ENCODE measurements at regions not wholly inside any gene's neighbourhood (a gene's known extent, or its start where the extent isn't known, plus 50 kb on each side); places are given as distances from the start of the nearest gene placed in this dataset.

DNA sequence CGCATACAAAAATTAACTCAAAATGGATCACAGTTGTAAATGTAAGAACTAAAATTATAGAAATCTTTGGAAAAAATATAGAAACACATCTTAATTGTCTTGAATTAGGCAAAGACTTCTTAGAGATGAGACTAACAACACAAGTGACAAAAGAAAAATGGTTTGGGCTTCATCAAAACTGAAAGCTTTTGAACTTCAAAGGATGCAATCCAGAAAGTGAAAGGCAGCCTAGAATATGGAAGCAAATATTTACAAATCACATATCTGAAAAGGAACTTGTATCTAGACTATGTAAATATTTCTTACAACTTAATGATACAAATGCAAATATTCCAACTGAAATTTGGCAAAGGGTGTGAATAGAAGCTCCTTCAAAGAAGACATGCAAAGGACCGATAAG lies 582.8 kb upstream of the ZEB2 start:
- TF ChIP-seq, protein P1, sequence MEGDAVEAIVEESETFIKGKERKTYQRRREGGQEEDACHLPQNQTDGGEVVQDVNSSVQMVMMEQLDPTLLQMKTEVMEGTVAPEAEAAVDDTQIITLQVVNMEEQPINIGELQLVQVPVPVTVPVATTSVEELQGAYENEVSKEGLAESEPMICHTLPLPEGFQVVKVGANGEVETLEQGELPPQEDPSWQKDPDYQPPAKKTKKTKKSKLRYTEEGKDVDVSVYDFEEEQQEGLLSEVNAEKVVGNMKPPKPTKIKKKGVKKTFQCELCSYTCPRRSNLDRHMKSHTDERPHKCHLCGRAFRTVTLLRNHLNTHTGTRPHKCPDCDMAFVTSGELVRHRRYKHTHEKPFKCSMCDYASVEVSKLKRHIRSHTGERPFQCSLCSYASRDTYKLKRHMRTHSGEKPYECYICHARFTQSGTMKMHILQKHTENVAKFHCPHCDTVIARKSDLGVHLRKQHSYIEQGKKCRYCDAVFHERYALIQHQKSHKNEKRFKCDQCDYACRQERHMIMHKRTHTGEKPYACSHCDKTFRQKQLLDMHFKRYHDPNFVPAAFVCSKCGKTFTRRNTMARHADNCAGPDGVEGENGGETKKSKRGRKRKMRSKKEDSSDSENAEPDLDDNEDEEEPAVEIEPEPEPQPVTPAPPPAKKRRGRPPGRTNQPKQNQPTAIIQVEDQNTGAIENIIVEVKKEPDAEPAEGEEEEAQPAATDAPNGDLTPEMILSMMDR (IDR thresholded peaks at IDR 0.05) = no peak
- no peak for TF ChIP-seq POLR2AphosphoS5 (IDR thresholded peaks at IDR 0.05)
